ENCODE measurements at regions not wholly inside any gene's neighbourhood (a gene's known extent, or its start where the extent isn't known, plus 50 kb on each side); places are given as distances from the start of the nearest gene placed in this dataset.

DNA sequence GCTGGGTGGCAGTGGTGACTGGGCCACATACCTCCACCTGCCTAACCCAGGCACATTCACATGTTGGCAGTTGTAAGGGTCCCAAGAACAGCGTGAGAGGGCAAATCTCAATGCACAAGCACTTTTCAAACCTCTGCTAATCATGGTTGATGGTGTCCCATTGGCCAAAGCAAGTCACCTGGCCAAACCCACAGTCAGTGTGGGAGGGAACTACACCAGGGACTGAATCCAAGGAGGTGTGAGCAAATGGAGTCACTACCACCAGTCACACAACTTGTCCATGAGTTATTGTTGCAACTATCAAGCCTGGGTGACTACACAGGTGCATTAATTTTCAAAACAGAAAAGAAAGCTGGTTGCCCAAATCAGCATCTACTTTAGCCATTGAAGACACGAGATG, 260.1 kb downstream of the BCOR start:
- DNase-seq (ENCODE audit: low spot score) = no peak

DNA sequence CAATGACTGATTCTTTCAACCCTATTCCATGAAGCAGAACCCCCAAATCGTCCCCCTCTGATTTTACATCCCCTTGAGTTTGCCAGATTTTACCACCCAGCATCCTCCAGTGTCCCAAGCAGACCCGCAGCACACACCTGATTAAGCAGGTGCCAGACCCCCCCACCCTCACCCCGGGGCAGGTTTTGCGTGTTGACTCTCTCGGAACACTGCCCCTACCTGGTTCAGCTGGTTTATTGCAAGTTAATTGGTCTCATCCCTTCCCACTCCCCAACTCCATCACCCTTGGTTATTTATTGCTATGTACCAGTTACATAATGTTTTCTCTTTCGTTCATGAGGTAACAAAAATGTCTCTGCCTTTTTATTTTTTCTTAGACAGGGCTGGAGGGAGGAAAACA, 258.4 kb downstream of the BCOR start:
- DNase-seq (ENCODE audit: low spot score) = no peak

DNA sequence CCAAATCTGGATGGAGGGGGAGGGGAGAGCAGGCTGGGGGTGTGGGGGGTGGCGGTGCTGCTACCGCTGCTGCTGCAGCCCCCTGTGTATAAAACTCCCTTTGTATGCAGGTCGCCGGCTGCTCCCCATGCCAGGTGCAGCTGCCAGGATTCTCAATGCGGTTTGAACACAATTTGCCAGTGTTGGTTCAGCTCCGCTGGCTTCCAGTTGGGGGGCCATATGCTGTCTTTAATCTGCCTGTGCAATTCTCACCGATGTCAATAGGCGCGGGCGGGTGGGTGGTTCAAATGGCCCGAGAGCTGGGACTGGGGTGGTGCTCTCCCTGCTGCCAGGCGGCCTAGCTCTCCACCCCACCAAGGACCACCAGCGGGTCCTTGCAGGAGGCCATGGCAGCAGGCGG, 257.6 kb downstream of the BCOR start:
- DNase-seq (ENCODE audit: low spot score) = no peak

DNA sequence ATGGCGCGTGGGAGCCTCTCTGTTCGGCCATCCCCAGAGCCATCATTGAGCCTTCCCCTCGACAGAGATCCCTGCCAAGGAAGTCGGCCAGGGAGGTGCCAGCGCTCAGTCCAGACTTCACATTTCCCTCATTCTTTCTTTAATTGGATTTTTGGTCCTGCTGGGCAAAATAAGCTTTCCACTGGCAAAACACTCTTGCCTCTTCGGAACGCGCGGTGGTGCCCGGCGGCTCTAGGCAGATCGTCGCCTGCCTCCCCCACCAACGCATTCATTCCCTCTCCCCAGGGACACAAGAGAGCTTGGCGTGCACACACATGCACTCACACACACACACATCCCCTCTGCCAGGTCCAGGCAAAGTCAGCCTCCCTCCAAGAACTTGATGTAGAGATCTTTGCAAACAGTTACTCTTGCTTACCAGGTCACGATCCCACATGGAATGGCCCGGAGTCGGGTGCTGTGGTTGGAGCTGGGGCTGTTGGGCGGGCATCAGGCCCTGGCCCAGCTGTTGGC, 257.1 kb downstream of the BCOR start:
- DNase-seq (ENCODE audit: low spot score) = no peak

DNA sequence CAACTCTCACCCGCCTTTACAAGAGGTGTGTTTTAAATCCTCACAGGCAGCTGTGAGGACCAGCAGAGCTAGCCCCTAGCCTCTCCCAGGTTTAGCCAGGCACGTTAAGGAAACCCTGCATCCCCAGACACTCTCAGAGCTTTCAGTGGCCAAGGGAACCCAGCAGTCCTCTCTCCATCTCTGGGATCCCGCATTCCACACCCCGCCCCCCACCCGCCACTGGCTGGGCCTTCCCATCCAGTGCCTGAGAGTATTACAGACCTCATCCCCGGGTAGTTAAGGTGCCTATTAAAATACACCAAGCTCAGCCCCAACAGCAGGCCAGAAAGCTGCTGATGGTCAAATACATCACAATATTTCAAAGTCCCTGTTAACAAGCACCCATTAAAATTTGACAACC, 256.2 kb downstream of the BCOR start:
- no peak for DNase-seq (ENCODE audit: low spot score)

DNA sequence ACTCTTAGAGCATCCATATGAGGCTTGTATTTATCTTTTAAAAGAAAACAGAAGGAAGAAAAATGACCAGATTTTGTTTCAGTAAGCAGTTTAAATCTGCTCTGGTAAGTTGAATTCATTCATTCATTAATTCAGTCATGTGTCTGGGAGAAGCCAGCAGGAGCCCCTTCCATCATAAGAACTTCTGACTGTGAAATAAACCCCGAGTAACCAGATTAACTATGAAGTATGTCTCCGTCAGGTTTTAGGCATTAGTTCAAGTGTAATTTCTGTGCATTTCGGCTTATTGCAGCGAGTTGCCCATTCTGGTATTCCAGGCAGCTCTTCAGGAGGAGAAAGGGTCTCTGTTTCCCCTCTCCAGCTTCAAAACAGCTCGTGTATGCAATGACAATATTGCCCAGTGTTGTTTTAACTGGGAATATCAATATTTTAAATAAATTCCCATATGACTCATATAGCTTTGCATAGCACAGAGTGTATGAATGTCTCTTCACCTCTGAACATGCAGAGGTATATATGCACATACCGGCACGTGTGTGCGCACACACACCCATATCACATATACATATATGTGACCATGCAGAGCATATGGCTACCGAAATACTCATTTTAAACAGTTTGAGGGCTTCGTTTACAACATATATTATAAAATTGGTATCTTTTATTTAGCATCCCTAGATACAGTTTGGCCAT, 255.3 kb downstream of the BCOR start:
- no peak for DNase-seq (ENCODE audit: low spot score)

DNA sequence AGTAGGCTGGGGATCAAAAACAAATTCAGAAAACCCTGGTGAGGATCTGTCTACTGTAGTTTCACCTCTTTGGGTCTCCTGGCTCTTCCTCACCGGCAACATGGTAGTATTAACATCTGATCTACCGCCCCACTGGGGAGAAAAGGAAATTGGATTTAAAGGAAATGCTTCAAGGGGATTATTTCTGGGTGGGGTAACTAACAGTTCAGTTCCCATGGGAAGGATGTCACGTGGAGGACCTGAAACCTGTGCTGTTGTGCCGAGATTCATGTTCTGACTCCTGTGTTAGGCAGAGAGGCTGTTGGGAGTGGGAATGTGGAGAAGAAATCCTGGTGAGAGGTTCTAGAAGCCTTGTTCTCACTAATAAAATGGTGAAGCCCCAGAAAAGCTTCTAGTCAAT, 254.4 kb downstream of the BCOR start:
- no peak for DNase-seq (ENCODE audit: low spot score)

DNA sequence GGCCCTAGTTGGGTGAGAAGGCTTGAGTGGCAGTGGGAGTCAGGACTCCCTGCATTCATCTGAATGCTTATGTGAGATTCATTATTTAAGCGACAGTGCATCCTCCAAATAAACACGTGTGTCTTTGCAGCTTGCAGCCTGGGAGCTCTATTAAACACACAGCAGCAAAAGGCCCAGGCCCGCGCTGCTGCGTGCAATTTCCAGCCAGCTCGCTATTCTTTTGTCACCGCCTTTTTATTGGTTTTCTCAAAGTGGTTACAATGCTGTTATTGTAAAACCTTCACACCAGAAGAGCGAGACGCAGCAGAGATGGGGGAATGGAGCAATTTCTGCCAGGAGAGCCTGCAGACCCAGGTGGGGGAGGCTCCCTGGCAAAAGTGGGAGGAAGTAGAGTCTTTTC, 252.5 kb downstream of the BCOR start:
- DNase-seq (ENCODE audit: low spot score) = no peak

DNA sequence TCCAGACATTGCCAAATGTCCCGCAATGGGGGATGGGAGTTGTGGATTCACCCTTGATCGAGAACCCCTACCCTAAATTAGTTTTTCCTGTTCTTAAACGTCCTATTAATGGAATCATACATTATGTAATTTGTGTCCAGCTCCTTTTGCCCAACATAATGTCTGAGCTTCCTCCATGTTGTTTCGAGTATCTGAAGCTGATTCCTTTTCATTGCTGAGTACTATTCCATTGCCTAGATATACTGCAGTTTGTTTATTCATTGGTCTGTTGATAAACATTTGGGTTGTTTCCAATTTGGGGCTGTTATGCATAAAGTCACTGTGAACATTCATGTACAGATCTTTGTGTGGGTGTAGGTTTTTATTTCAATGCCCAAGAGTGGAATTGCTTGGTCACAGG, 251.3 kb downstream of the BCOR start:
- no peak for DNase-seq (ENCODE audit: low spot score)

DNA sequence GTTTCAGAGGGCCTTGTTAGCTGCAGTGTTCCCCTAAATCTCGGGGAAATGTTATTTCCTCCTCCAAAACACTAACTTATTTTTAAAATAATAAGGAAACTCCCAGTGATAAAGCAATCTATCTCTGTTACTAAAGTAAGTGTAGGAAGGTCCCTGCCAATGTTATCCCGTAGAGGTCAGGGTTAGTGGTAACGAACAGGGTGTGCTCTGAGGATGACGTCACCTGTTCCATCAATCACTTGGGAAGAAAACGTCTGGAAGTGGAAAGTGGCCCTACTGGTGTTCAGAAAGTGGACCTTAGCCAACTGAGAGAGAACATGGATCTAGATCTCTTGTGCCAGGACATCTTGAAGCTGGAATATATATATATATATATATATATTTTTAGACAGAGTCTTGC, 249.5 kb downstream of the BCOR start:
- DNase-seq (ENCODE audit: low spot score) = no peak

DNA sequence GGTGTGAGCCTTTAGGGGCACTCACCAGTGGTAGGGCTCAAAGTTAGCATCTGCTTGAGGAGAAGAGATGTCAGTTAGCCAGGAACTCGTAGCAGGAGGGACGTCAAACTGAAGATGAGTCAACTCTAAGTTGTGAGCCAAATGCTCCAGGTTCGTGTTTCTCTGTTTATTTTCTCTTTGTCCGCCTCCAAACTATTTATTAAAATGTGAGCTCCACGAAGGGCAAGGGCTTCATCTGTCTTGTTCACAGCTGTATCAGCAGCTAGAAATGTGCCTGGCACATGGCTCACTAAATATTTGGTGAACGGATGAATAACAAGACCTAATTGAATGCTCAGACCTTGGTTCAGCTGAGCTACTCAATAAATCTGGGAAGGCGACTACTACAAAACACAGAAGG, 248.9 kb downstream of the BCOR start:
- DNase-seq (ENCODE audit: low spot score) = no peak

DNA sequence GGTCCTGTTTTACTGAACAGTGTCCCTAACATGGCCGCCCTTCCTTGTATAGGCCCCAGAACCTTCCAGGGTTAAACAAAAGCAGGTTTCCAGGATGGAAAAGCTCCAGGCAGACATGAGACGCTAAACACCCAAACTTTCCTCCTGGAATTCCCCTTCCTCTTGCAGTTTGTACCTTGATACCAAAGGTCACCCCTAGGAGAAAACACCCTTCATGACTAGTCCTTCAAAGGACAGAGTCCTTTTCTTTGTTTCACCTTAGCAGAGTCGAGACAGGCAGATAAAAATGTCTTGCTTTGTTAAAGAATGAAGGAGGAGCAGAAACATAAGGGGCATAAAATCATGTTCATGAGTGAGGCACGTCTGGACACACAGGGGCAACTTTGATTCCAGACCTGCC, 247.5 kb downstream of the BCOR start:
- DNase-seq (ENCODE audit: low spot score) = no peak

DNA sequence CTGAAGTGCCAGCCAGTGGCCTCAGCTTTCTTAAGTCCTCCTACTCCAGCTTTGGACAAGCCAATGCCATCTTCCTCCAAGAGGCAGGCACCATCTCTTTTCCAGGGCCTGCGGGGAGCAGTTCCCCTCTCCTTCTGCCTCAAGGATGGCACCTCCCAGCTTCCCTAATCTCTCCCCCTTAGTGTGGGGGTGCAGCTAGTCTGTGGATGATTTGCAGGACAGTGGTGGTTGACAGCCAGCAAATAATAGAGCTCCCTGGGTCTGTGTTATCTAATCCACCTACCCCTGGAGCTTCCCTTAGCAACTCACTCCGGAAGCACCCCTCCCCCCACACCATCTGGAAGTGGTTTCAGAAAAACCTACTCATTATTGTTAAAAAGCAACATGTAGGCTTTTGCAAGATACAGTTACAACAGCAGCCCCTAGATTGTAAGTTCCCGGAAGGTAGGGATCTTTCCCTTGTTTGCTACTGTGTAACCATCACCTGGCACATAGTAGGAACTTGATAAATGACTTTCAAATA, 247.1 kb downstream of the BCOR start:
- DNase-seq (ENCODE audit: low spot score) = no peak

DNA sequence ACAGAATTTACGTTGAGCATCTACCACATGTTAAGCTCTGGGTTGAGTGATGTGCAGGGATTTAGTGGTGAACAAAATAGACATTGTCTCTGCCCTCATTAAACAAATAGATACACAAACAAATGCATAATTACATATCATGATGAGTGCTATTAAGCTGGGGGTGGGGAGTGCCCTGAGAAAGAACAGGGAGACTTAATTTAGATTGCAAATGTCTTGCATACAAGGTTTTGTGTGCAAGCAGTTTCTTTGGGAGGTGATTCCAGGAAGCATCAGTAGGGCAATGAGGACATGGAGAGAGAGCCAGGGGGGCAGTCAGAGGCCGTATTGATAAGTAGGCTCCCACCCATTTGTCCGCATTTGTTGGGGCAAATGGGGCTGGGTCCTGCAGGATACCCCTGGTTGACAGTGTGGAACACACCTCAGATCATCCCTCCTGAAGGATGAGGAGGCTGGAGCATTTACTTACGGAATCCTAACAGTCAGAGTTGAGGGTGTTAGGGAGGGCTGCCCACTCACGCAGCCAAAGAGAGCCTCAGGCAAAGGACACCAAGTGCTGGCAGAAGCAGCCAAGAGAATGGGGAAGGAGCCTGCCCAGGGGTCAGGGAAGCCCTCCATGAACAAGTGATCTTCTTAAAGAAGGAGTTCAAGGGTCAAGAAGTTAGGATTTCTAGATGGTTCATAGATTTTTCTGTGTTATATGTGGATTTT, 245.9 kb downstream of the BCOR start:
- no peak for DNase-seq (ENCODE audit: low spot score)

DNA sequence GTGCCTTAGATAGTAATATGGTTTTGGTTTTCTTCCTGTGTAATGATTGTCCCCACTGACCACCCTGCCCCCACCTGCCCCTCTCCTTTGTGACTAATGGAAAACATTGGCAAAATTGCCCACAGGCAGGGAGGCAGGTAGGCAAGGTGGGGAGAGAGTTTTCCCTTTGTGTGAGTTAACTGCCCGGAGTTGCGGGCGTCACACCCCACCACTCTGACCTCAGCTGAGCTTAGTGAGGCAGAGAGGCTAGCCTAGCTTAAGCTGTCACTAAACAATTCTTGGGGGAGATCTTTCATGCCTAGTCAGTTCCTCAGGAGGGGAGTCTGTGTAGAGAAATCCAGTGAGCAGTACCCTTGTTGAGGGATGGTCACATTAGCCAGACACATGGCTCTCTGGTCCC, 245.3 kb downstream of the BCOR start:
- no peak for DNase-seq (ENCODE audit: low spot score)

DNA sequence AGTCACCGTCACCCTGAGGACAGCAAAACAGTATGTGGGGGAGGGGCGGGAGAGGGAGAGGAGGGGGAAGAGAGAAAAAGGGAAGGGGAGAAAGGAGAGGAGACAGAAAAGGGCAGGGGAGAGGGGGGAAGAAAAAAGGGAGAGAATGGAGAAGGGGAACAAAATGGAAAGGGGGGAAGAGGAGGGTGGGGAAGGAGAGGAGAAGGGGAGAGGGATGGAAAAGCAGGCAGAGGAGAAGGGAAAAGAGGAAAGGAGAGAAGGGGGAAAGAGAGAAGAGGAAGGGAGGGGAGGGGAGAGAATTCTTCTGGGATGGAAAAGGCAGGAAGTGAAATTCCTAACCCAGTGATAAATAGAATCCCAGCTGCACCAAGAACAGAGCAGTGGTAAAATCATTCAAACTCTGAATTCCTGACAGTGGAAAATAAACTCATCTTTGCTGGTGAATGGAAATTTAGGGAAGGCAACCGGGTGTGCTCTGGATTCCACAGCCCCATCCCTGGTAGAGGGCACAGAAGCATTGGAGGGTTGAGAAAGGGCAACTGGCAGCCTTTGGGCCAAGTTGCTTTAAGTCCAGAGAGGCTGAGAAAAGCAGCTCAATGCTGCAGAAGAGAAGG, 244.2 kb downstream of the BCOR start:
- DNase-seq (ENCODE audit: low spot score) = no peak

DNA sequence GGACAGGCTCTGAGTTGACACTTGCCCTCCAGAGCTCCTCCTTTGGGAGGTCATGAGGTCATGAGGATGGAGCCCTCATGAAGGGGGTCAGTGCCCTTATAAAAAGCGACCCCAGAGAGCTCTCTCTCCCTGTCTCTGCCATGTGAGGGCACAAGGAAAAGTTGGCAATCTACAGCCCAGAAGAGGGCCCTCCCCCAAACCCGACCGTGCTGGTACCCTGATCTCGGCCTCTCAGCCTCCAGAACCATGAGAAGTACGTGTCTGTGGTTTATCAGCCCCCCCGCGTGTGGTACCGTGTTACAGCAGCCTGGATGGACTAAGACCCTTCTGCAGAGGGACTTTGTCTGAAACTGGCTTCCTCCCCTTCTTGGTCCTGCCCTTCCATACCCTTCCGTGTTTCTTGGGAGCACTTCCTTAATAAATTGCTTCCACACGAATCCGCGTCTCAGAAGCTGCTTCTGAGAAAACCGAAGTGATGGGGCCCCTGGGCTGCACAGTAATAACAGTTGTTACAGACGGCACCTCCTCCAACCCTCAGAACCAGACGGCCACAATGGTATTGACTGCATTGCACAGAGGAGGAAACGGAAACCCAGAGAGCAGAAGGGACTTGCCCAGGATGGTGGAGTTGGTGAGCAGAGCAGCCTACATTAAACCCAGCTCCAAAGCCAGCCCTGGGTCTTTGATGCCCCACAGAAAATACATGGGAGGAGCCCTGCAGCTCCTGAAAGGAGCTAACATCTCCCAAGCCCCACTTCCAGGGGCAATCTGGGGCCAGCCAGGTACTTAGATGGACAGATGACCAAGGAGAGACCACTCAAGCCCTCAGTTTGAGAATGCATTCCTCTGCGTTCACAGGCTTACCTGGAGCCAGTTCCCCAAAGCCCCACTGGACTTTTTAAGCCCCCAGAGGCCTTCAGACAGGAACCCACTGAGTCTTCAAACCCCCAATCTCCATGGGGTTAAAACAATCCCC, 242.7 kb downstream of the BCOR start:
- no peak for DNase-seq (ENCODE audit: low spot score)

DNA sequence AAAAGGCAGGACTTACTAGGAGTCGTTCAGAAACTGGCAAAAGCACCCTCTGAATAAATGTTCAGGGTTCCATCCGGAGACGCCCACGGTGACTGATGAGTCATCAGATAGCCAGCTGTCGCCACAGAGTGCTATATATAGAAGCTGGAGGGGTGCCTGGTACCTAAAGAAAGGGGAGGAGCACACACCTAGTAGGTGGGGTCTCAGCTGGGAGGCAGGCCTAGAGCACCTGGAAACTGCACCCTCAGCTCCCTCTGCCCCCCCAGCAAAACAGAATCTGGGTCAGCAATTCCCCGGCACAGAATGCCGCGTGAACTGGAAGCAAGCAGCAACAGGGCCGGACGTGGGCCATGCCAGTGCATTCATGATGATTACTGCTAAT, 242.0 kb downstream of the BCOR start:
- DNase-seq (ENCODE audit: low spot score) = no peak

DNA sequence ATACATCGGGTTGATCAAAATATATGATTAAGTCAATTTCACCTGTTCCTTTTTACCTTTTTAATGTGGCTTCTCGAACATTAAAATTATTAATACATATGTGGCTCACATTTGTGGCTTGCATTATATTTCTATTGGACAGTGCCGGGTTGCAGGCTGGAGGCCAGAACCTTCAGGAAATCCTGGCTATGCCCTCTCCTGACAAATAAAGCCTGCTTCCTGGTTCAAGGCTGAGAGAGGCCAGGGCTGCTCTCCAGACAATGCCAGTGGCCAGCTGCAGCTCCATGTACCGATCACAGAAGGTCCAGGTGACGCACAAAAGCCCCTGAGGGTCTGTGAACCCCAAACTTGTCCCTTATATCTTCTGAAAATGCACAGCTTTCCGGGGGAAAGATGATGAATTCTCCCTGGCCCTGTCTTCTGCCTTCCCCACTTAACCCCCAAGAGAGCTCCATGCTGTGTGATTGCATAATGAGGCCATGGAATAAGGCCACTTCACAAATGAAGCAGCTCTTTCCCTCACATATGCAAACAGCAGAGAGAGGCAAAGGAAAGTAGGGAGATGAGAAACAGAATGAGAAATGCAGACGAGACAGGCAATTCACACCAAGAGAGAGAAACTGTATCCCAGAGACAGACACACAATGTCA, 241.2 kb downstream of the BCOR start:
- no peak for DNase-seq (ENCODE audit: low spot score)

DNA sequence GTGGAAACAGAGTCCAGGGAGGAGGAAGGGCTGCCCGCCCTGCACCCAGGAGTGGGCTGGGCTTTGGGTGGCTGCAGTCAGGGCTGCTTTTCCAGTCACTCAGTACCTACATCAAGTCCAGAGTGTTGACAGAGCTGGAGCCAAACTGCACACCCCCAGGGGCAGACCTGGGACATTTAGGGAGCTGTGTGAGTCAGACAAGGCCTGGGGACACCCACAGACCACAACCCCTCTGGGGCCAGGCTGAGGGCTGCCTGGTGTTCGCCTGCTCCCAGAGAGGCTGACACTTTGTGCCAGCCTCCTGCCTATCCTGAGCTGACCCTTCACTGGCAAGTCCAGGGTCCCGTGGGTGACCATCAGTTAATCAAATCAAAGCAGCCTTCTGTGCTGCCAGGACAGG, 240.0 kb downstream of the BCOR start:
- DNase-seq (ENCODE audit: low spot score) = no peak
